ENCODE measurements at regions not wholly inside any gene's neighbourhood (a gene's known extent, or its start where the extent isn't known, plus 50 kb on each side); places are given as distances from the start of the nearest gene placed in this dataset.

DNA sequence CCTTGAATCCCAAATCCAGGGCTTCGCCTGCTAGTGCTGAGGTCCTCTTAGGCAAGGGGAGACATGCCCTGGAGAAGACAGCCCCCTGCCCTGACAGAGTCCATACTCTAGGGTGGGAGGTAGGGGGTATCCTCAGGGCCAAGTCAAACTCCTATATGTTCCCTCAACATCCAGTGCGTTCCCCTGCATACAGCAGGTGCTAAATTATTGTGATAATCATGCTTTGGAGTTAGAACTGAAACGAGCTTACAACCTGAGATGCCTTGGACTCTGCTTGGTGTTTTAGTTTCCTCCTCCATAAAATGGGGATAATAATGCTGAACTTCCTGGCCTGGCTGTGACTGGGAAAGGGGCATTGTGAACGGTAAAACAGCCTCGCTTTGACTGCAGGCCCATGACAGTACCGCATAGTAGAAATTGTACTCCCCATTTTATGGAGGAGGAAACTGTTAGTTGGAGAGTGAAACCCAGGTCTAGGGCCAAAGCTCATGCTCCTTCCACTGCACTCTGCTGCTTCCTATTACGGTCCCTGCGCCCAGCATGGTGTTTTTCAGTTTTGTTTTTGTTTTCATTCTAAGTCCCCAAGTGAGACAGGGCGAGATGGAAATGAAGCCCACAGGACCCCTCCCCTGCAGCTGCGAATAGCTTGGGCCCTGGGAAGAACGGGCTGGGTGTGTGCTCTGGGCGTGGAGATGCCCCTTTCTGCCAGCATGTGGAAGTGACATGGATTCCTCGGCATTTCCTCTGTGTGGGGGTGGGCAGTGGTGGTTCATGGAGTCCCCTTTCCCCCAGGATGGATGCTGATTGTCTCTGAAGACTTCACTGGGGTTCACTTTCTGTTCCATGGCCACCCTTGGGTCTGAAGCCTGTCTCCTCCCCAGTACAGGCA lies 162.5 kb downstream of the VEGFA start:
- Histone ChIP-seq H3K9ac (replicated peaks; ENCODE audit: extremely low read depth, insufficient read depth, low read length) (no peak overlapping the region), H3K27ac (ENCODE audit: insufficient read depth, low read depth, low read length) (no peak overlapping the region), H3K79me2 (ENCODE audit: control insufficient read depth, insufficient read depth, low read length) (no peaks in the 10 kb centered on the region), H3K4me1 (ENCODE audit: control insufficient read depth, extremely low read depth, insufficient read depth, low read length) (peaks cover 8% of the 10 kb centered on the region), H4K20me1 (replicated peaks; ENCODE audit: control insufficient read depth, extremely low read depth, insufficient read depth, low read length) (no peaks in the 10 kb centered on the region), H3K4me2 (ENCODE audit: insufficient read depth, low read length) (no peak overlapping the region), H3K4me3 (replicated peaks in 1 of 3; ENCODE audit: insufficient read depth in 1 of 3, low read depth in 1 of 3, low read length in 3 of 3) (no peak overlapping the region), H3K9me3 (replicated peaks; ENCODE audit: control insufficient read depth, insufficient read depth, low read length) (no peaks in the 10 kb centered on the region), H3K9me1 (replicated peaks; ENCODE audit: control insufficient read depth, extremely low read depth, insufficient read depth, low read length) (no peaks in the 10 kb centered on the region), H3K27me3 (ENCODE audit: control insufficient read depth in 2 of 2, insufficient read depth in 2 of 2, low read length in 2 of 2) (no peaks in the 10 kb centered on the region), H2AFZ (ENCODE audit: low read depth, low read length) (peak overlapping the region; percentile 23), H3K36me3 (ENCODE audit: control insufficient read depth in 2 of 2, extremely low read depth in 1 of 2, insufficient read depth in 2 of 2, low read length in 2 of 2) (no peaks in the 10 kb centered on the region)
- no peak for TF ChIP-seq MYC (IDR thresholded peaks at IDR 0.05; ENCODE audit: low read depth, low read length)
- TF ChIP-seq, protein P1, sequence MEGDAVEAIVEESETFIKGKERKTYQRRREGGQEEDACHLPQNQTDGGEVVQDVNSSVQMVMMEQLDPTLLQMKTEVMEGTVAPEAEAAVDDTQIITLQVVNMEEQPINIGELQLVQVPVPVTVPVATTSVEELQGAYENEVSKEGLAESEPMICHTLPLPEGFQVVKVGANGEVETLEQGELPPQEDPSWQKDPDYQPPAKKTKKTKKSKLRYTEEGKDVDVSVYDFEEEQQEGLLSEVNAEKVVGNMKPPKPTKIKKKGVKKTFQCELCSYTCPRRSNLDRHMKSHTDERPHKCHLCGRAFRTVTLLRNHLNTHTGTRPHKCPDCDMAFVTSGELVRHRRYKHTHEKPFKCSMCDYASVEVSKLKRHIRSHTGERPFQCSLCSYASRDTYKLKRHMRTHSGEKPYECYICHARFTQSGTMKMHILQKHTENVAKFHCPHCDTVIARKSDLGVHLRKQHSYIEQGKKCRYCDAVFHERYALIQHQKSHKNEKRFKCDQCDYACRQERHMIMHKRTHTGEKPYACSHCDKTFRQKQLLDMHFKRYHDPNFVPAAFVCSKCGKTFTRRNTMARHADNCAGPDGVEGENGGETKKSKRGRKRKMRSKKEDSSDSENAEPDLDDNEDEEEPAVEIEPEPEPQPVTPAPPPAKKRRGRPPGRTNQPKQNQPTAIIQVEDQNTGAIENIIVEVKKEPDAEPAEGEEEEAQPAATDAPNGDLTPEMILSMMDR (IDR thresholded peaks at IDR 0.05; ENCODE audit: extremely low read depth in 1 of 2, insufficient read depth in 1 of 2, low read depth in 1 of 2, low read length in 2 of 2) = no peak
- TF ChIP-seq GATA2 (IDR thresholded peaks at IDR 0.05; ENCODE audit: insufficient read depth, insufficient read length, low read depth, low read length) = no peak
- TF ChIP-seq, protein P2, sequence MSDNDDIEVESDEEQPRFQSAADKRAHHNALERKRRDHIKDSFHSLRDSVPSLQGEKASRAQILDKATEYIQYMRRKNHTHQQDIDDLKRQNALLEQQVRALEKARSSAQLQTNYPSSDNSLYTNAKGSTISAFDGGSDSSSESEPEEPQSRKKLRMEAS (IDR thresholded peaks at IDR 0.05; ENCODE audit: insufficient read depth, insufficient read length) = no peak
- TF ChIP-seq POLR2AphosphoS5 (IDR thresholded peaks at IDR 0.05; ENCODE audit: insufficient read depth, low read depth, low read length) = no peak
- TF ChIP-seq EZH2 (IDR thresholded peaks at IDR 0.05; ENCODE audit: borderline replicate concordance, low read depth, low read length, severe bottlenecking) = no peak
- TF ChIP-seq POLR2A (IDR thresholded peaks at IDR 0.05; ENCODE audit: low read depth, low read length) = no peak
- no peak for TF ChIP-seq JUN (IDR thresholded peaks at IDR 0.05; ENCODE audit: borderline replicate concordance, insufficient read depth, insufficient read length, low read depth)
- CTCF ChIA-PET = interaction anchor here (1.2 to 1.8 kb wide), 4 partner anchors 8 to 163 kb away, joined by 3 to 5 read pairs (median 4); partner anchors contain the start of gene VEGFA
- intact Hi-C loops (cut with micrococcal nuclease) = no loop called here
- FAIRE-seq (no peak), DNase-seq (ENCODE audit: low read depth, low spot score) (no peak)
- POLR2A ChIA-PET = no interaction called here
- dilution Hi-C loops (cut with MboI; ENCODE audit: extremely low pct_ligation_motif_present, low sequenced_read_pairs) = no loop called here
- no TSS peak for BruUV-seq (replicated peaks)

All from endothelial cell of umbilical vein (primary cell).